ENCODE measurements at regions not wholly inside any gene's neighbourhood (a gene's known extent, or its start where the extent isn't known, plus 50 kb on each side); places are given as distances from the start of the nearest gene placed in this dataset.

GRCh38 chr11:112834277-112834755, 126.9 kb upstream of the NCAM1 start:
- Histone ChIP-seq H3K4me2 (ENCODE audit: low read length) (no peak overlapping the region), H3K27ac (ENCODE audit: low read depth, low read length) (no peak overlapping the region), H4K20me1 (ENCODE audit: control insufficient read depth, insufficient read depth, low read depth, low read length) (no peaks in the 10 kb centered on the region), H3K36me3 (ENCODE audit: control insufficient read depth, low read length) (no peaks in the 10 kb centered on the region), H3F3A (ENCODE audit: control insufficient read depth, insufficient read depth) (no peaks in the 10 kb centered on the region), H3K79me2 (ENCODE audit: control insufficient read depth, low read length) (no peaks in the 10 kb centered on the region), H3K4me1 (ENCODE audit: control insufficient read depth, low read length) (no peaks in the 10 kb centered on the region), H3K27me3 (ENCODE audit: control insufficient read depth, low read length) (no peaks in the 10 kb centered on the region), H3K9me2 (replicated peaks; ENCODE audit: control insufficient read depth, low read length) (no peaks in the 10 kb centered on the region), H3K9me3 (ENCODE audit: control insufficient read depth, insufficient read depth, low read length) (no peaks in the 10 kb centered on the region), H3K4me3 (ENCODE audit: low read length) (no peak overlapping the region)
- no peak for TF ChIP-seq EZH2phosphoT487 (IDR thresholded peaks at IDR 0.05; ENCODE audit: borderline replicate concordance, low read length)
- no peak for TF ChIP-seq CTCF (IDR thresholded peaks at IDR 0.05; ENCODE audit: low read depth, low read length, poor library complexity, severe bottlenecking)

- no peak overlapping the region for H3K4me2 ChIP-seq (ENCODE audit: low read length)
- H3K36me3 ChIP-seq (ENCODE audit: control insufficient read depth, low read length): no peaks in the 10 kb centered on the region
- H3K79me2 ChIP-seq (ENCODE audit: control insufficient read depth, low read length): no peaks in the 10 kb centered on the region
- H3K27me3 ChIP-seq (ENCODE audit: control insufficient read depth, low read length): no peaks in the 10 kb centered on the region
- no peaks in the 10 kb centered on the region for H3F3A ChIP-seq (ENCODE audit: control insufficient read depth, insufficient read depth)
- H3K9me2 ChIP-seq (replicated peaks; ENCODE audit: control insufficient read depth, low read length): no peaks in the 10 kb centered on the region
- no peaks in the 10 kb centered on the region for H3K4me1 ChIP-seq (ENCODE audit: control insufficient read depth, low read length)
- no peaks in the 10 kb centered on the region for H3K9me3 ChIP-seq (ENCODE audit: control insufficient read depth, insufficient read depth, low read length)
- no peak overlapping the region for H3K27ac ChIP-seq (ENCODE audit: low read depth, low read length)
- no peak for TF ChIP-seq EZH2phosphoT487 (IDR thresholded peaks at IDR 0.05; ENCODE audit: borderline replicate concordance, low read length)
- TF ChIP-seq CTCF (IDR thresholded peaks at IDR 0.05; ENCODE audit: low read depth, low read length, poor library complexity, severe bottlenecking): no peak
- H4K20me1 ChIP-seq (ENCODE audit: control insufficient read depth, insufficient read depth, low read depth, low read length): no peaks in the 10 kb centered on the region
- H3K4me3 ChIP-seq (ENCODE audit: low read length): no peak overlapping the region
Measured at GRCh38 chr11:112835591-112836255, 125.5 kb upstream of the NCAM1 start.

GRCh38 chr11:112836256-112836602, 125.0 kb upstream of the NCAM1 start:
- Histone ChIP-seq H3K9me2 (replicated peaks; ENCODE audit: control insufficient read depth, low read length) (no peaks in the 10 kb centered on the region), H4K20me1 (ENCODE audit: control insufficient read depth, insufficient read depth, low read depth, low read length) (no peaks in the 10 kb centered on the region), H3K4me2 (ENCODE audit: low read length) (no peak overlapping the region), H3K4me3 (ENCODE audit: low read length) (no peak overlapping the region), H3F3A (ENCODE audit: control insufficient read depth, insufficient read depth) (no peaks in the 10 kb centered on the region), H3K27ac (ENCODE audit: low read depth, low read length) (no peak overlapping the region), H3K79me2 (ENCODE audit: control insufficient read depth, low read length) (no peaks in the 10 kb centered on the region), H3K27me3 (ENCODE audit: control insufficient read depth, low read length) (no peaks in the 10 kb centered on the region), H3K36me3 (ENCODE audit: control insufficient read depth, low read length) (no peaks in the 10 kb centered on the region), H3K9me3 (ENCODE audit: control insufficient read depth, insufficient read depth, low read length) (no peaks in the 10 kb centered on the region), H3K4me1 (ENCODE audit: control insufficient read depth, low read length) (no peaks in the 10 kb centered on the region)
- TF ChIP-seq EZH2phosphoT487 (IDR thresholded peaks at IDR 0.05; ENCODE audit: borderline replicate concordance, low read length) (no peak), CTCF (IDR thresholded peaks at IDR 0.05; ENCODE audit: low read depth, low read length, poor library complexity, severe bottlenecking) (no peak)

Measured in DOHH2 (cell line).